ENCODE measurements at regions not wholly inside any gene's neighbourhood (a gene's known extent, or its start where the extent isn't known, plus 50 kb on each side); places are given as distances from the start of the nearest gene placed in this dataset.
"Not testable (repeated sequence)": the region's sequence is repeated elsewhere in the genome, so short reads cannot be mapped to it uniquely, and the experiment has no call there.

GRCh38 chr13:80070024-80070703 is 270.8 kb downstream of the SPRY2 start:
- no peak for DNase-seq

- DNase-seq = no peak
Observed at GRCh38 chr13:80069374-80069773, 271.6 kb downstream of the SPRY2 start.

DNA sequence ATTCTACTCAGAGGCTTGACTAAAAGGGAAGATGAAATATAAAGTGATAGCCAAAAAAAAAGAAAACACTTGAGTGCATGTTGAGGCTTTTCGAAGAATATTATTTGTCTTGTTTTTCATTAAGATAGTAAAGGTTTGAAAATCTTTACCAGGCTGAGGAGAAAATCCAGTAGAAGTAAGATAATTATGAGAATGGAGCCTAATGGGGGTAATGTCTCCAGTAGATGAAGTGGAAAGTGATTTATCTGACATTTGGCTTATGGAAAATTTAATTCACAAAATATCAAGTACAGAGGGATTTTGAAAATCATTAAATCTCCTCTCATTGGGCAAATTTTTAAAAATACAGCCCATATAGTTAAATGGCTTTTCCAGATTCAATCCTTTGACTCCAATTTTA is 274.9 kb downstream of the SPRY2 start:
- no peak for DNase-seq

DNA sequence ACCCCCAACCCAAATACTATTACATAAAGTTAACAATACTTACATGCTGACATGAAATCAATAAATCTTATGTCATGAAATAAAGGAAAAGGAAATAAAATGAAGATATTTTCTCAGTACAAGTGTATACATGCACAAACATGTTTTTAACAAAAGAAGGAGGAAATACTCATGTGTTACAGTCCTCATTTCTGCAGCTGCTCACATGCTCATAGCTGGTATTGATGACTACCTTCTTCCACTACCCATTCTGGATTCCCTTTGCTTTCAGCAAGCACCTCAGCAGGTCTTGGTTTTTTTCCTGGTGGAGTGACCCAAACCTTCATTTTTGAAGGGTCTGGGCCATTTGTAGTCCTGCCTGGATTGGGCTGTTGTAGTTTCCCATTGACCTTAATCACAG is 278.5 kb downstream of the SPRY2 start:
- DNase-seq = not testable (repeated sequence)

DNA sequence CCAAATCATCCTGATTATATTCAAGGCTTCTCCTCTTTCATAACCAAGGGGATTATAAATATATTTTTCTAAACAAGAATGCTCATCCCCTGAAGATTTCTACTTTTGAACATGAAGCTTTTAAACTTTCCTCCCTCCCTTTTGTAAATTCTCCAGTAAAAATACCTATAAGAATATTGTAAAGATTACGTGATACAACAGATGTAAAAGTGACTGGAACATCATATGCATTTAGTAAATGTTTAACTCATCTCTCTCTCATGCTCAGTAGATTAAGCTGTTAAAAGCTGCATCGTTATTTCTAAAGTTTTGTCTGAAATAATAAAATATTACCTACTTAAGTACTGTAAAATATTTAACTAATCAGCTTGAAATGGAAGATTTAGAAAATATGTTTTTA is 281.1 kb downstream of the SPRY2 start:
- no peak for DNase-seq

GRCh38 chr13:80058626-80059025 is 282.3 kb downstream of the SPRY2 start:
- DNase-seq = no peak

DNA sequence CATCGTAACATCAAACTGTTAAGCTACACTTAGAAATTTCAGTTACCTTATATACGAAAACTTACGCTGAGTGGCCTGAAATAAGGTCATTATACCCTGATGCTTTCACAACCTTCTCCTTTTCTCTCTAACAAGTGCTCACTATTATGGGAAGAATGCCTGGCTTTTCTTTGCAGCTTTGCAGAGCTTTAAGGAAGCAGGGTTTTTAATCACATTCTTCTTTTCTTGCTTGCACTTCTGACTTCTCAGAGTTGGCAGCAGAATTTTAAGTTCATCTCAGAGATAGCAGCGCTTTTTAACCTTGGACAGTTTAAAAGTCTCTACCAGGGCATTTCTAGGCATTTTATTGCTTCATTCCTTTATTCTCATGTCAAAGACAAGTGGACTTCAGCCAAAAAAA is 285.1 kb downstream of the SPRY2 start:
- DNase-seq = no peak

GRCh38 chr13:80054806-80055205 is 286.1 kb downstream of the SPRY2 start:
- no peak for DNase-seq

- no peak for DNase-seq
Observed at GRCh38 chr13:80052286-80052685, 288.6 kb downstream of the SPRY2 start.

- no peak for DNase-seq
Observed at GRCh38 chr13:80050252-80050651, 290.7 kb downstream of the SPRY2 start.

DNA sequence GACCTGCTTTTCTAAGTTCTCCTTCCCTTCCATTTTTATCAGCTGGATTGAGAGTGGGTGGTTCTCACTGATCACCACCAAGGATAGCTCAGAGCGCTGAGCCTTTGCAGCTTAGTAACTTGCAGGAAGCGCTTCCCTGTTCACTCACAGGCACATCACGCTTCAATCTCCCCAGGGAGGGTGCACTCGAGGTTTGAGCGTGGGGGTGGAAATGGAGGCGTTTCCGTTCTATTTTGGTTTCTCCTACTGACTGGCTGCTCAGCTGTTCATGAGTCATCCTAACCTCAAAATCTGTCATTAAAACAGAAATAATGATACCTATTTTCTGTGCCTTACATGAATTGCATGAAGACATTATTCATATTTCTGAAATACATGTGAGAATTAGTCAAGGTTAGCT is 292.1 kb downstream of the SPRY2 start:
- DNase-seq = peak in 3 of 4 experiments; percentile 0 to 12 (median 4)

DNA sequence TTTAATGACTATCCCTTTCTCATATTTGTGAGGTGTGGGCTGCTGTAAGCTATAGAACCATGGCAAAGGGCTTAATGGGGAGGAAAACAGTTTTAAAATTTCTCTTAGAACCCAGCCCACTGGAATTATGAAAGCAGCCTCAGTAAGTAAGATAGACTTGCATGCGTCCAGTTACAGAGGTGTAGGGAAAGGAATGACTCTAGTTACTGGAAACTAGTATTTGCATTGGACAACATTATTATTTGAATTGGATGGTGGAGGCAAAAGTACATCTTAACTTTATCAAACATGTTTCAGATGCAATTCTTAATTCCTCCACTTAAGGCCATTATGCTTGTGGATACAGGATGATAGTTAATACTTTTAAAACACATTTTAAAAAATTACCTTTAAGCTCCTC is 292.9 kb downstream of the SPRY2 start:
- no peak for DNase-seq

GRCh38 chr13:80047406-80047805 is 293.5 kb downstream of the SPRY2 start:
- DNase-seq = no peak

DNA sequence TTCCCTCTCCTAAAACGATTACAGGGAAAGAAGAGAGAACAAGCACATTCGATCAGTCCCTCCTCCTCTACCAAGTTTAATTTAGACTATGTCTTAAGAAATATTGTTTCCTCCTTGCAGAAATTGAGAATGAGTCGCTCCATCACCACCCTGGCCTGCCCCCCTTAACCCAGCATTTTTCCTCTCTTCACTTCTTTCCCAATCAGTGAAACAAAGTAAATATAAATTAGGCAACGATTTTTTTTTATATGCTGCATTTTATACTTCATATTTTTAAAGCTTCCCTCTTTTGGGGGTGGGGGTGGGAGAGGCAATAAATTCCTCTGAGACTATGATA is 300.0 kb downstream of the SPRY2 start:
- no peak for DNase-seq

GRCh38 chr13:80040196-80040980 is 300.5 kb downstream of the SPRY2 start:
- no peak for DNase-seq

DNA sequence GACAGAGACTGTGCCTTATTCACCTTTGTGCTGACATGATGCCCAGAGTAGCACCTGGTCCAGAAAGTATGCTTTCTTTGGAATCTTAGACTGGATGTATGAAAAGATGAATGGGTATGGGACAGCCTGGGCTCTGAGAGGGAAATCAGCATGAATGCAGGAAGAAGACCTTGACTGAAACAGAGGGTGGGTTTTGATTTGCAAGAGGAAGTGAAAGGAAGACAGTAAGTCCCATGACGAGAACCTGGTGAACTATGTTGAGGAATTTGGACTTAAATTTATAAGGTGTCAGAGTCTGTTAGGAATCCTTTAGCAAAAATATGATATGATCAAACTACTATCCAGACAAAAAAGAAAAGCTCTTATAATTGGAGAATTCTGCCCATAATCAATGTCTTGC is 301.9 kb downstream of the SPRY2 start:
- no peak for DNase-seq

GRCh38 chr13:80038371-80038770 is 302.6 kb downstream of the SPRY2 start:
- DNase-seq = no peak

- no peak for DNase-seq
Observed at GRCh38 chr13:80037505-80037888, 303.4 kb downstream of the SPRY2 start.

DNA sequence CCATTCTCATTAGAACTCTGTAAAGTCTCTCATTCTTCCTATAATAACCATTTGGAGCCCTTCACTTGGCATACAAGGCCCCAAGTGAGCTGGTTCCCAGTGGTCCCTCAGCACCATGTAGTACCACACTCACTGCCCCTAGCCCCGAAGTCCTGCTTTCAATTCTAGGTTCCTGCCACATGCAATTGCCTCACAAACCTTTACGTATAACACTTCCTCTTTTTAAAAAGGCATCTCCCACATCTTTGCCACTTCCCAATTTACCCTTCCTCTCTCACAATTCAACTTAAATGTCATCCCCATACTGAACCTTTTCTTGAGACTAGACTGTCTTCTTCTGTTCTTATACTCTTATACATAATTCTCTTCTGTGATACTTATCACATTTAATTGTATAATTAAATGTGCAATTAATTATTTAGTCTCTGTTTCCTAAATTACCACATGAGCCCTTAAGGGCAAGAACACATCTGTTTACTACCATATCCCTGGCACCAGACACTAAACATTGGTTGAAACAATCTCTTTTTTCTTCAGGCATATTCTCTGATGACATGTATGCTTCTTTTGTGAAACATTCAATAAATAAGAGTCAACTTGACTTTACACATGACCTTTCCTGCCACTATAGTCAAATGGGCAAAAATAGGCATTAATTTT is 304.0 kb downstream of the SPRY2 start:
- no peak for DNase-seq

DNA sequence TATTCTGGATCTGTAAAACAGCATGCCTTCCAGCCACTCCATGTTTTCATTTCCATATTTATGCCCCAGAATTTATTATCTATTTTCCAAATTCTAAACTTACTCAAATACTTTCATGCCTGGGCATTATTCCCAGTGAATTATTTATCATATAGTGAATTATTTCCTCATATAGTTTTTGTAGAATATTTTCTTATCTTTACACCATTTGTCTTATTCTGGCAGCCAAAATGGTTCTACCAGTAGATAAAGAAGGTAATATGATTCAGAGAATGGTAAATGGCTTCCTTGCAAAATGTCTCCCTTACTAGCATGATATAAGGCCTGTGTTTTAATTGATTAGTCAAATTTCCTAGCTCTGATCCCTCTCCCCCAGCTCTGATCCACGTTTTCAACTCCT is 305.8 kb downstream of the SPRY2 start:
- DNase-seq = no peak

GRCh38 chr13:80033951-80034350 is 307.0 kb downstream of the SPRY2 start:
- no peak for DNase-seq

- no peak for DNase-seq
Observed at GRCh38 chr13:80033286-80033685, 307.6 kb downstream of the SPRY2 start.

- no peak for DNase-seq
Observed at GRCh38 chr13:80030491-80030890, 310.4 kb downstream of the SPRY2 start.

DNA sequence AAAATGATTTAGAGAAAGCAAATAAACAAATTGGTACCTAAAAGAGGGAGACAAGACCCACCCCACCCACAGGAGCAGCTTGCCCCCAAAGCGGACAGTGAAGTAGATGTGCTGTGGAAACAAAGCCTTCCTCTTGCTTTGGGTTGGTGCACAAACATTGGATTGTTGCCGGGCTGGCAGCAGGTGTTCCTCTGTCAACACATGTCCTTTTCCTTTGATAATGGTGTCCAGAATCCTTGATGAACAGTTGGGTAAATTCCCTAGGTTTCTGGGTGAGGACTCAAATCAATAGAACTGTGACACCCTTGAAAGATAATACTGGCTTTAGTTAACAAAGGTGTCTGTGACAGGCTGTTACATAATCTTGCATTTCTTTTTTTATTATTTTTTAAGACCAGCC is 311.8 kb downstream of the SPRY2 start:
- no peak for DNase-seq
